ENCODE measurements at regions not wholly inside any gene's neighbourhood (a gene's known extent, or its start where the extent isn't known, plus 50 kb on each side); places are given as distances from the start of the nearest gene placed in this dataset.

- TF ChIP-seq CTCF (conservative IDR thresholded peaks at IDR 0.05; ENCODE audit: low read length), result no peak
- TF ChIP-seq EZH2phosphoT487 (IDR thresholded peaks at IDR 0.05; ENCODE audit: borderline replicate concordance, low read depth, low read length), result no peak
Observed at GRCh38 chr14:101223561-101224162, 320.1 kb upstream of the RTL1 start.

All from OCI-LY7 (cell line).